ENCODE measurements at regions not wholly inside any gene's neighbourhood (a gene's known extent, or its start where the extent isn't known, plus 50 kb on each side); places are given as distances from the start of the nearest gene placed in this dataset.
A peak's percentile ranks its signal among the peaks of the same experiment; 100 is the strongest.

DNA sequence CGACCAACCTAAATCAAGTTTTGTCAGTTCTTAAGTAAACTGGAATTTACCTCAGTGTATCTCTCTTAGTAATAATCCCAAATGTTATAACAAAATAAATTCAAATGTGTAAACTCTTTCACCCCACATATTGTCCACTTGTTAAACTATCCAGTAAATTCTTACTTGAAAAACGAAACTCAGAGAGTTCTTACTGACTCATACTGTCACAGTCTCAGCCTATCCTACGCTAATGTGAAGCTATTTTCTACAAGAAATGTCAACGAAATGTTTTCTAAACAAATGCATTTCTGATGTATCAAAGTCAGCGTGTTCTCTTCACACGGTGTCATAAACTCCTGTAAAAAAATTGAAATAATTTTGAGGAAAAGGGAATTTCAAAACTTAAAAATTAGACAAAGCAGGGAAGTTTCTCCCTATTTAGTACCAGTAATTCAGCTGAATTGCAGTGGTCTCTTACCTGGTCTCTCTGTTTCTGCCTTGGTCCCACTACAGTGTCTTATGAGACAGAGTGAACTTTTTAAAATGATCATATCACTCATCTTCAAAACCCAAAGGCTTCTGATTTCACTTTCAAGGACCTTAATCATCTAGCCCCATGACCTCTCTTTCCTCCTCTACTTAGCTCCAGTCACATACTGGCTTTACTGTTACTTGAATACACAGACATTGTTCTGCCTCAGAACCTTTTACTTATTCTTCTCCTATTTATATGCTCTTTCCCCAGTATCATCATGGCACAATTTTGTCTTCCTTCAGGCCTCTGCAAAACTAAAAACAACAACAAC is 63.3 kb downstream of the DCAF8L1 start:
- Histone ChIP-seq H3K4me2 (no peak overlapping the region), H3K27ac (no peak overlapping the region), H3F3A (ENCODE audit: low read depth) (no peaks in the 10 kb centered on the region), H3K79me2 (ENCODE audit: low read depth) (no peaks in the 10 kb centered on the region), H3K9me3 (ENCODE audit: low read depth) (no peaks in the 10 kb centered on the region), H3K9ac (no peak overlapping the region), H3K27me3 (no peaks in the 10 kb centered on the region), H3K4me3 (no peak overlapping the region), H2AFZ (replicated peaks) (no peak overlapping the region), H4K20me1 (ENCODE audit: low read depth) (no peaks in the 10 kb centered on the region), H3K4me1 (no peaks in the 10 kb centered on the region), H3K36me3 (no peaks in the 10 kb centered on the region)
- H3K36me3 Mint-ChIP-seq, result no peaks in the 10 kb centered on the region
- no peaks in the 10 kb centered on the region for H3K9me3 Mint-ChIP-seq
- no peaks in the 10 kb centered on the region for H3K4me1 Mint-ChIP-seq
- no peak overlapping the region for H3K4me3 Mint-ChIP-seq
- TF ChIP-seq EZH2phosphoT487 (IDR thresholded peaks at IDR 0.05) (no peak), EZH2 (IDR thresholded peaks at IDR 0.05) (no peak)
- TF ChIP-seq, protein P1, sequence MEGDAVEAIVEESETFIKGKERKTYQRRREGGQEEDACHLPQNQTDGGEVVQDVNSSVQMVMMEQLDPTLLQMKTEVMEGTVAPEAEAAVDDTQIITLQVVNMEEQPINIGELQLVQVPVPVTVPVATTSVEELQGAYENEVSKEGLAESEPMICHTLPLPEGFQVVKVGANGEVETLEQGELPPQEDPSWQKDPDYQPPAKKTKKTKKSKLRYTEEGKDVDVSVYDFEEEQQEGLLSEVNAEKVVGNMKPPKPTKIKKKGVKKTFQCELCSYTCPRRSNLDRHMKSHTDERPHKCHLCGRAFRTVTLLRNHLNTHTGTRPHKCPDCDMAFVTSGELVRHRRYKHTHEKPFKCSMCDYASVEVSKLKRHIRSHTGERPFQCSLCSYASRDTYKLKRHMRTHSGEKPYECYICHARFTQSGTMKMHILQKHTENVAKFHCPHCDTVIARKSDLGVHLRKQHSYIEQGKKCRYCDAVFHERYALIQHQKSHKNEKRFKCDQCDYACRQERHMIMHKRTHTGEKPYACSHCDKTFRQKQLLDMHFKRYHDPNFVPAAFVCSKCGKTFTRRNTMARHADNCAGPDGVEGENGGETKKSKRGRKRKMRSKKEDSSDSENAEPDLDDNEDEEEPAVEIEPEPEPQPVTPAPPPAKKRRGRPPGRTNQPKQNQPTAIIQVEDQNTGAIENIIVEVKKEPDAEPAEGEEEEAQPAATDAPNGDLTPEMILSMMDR (IDR thresholded peaks at IDR 0.05), result no peak
- no peak for DNase-seq (ENCODE audit: low spot score)
- no peaks in the 10 kb centered on the region for H3K27me3 Mint-ChIP-seq (ENCODE audit: insufficient read depth, low read depth)
- H3K27ac Mint-ChIP-seq, result no peak overlapping the region

DNA sequence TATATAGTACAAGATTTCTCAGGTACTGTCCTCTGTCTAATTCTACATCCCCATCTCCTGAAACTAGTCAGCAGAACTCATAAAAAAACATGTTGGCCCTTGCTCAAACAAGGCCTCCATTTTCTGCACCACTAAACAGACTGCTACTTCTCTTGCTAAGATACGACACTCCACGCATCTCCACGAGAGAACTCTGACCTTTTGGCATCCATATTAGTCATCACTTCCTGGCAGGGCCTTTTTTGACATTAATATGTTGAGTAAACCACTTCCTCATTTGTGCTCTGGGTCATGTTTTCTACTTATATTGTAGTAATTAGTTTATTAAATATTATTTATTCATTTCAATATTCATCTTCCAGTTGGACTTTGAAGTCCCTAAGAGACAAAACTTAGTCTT is 65.6 kb downstream of the DCAF8L1 start:
- H3K9me3 Mint-ChIP-seq, result no peaks in the 10 kb centered on the region
- no peaks in the 10 kb centered on the region for H3K27me3 Mint-ChIP-seq (ENCODE audit: insufficient read depth, low read depth)
- Histone ChIP-seq H3K27me3 (no peaks in the 10 kb centered on the region), H3K4me3 (no peak overlapping the region), H4K20me1 (ENCODE audit: low read depth) (no peaks in the 10 kb centered on the region), H3K79me2 (ENCODE audit: low read depth) (no peaks in the 10 kb centered on the region), H3K4me2 (no peak overlapping the region), H3K36me3 (no peaks in the 10 kb centered on the region), H2AFZ (replicated peaks) (no peak overlapping the region), H3K27ac (no peak overlapping the region), H3K9ac (no peak overlapping the region), H3K4me1 (no peaks in the 10 kb centered on the region), H3F3A (ENCODE audit: low read depth) (no peaks in the 10 kb centered on the region), H3K9me3 (ENCODE audit: low read depth) (no peaks in the 10 kb centered on the region)
- no peaks in the 10 kb centered on the region for H3K4me1 Mint-ChIP-seq
- DNase-seq (ENCODE audit: low spot score), result no peak
- H3K36me3 Mint-ChIP-seq, result no peaks in the 10 kb centered on the region
- TF ChIP-seq EZH2phosphoT487 (IDR thresholded peaks at IDR 0.05) (no peak), EZH2 (IDR thresholded peaks at IDR 0.05) (no peak)
- TF ChIP-seq, protein P1 (IDR thresholded peaks at IDR 0.05), result no peak
- peak overlapping the region; percentile 17 for H3K27ac Mint-ChIP-seq
- H3K4me3 Mint-ChIP-seq, result no peak overlapping the region

DNA sequence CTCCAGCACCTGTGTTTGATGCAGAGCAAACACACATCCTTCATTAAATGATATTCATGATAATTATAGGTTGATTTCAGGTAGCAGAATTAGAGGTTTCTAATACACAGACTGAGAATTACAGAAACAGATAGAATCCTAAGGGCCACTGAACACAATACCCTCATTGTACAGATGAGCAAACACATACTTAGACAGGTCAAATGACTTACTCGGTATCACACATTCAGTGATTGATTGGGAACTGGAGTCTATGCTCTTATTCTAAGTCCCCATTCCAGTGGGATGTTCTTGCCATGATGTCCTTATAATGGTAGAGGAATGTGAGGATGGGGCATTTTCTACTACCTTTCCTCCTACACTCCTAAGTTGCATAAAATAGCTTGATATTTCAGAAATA is 70.8 kb downstream of the DCAF8L1 start:
- Mint-ChIP-seq H3K9me3 (no peaks in the 10 kb centered on the region), H3K4me3 (no peak overlapping the region), H3K4me1 (no peaks in the 10 kb centered on the region), H3K27ac (no peak overlapping the region), H3K27me3 (ENCODE audit: insufficient read depth, low read depth) (no peaks in the 10 kb centered on the region), H3K36me3 (no peaks in the 10 kb centered on the region)
- Histone ChIP-seq H3K27me3 (no peaks in the 10 kb centered on the region), H3K9ac (no peak overlapping the region), H3K4me3 (no peak overlapping the region), H3K9me3 (ENCODE audit: low read depth) (no peaks in the 10 kb centered on the region), H3K4me1 (no peaks in the 10 kb centered on the region), H4K20me1 (ENCODE audit: low read depth) (no peaks in the 10 kb centered on the region), H3F3A (ENCODE audit: low read depth) (no peaks in the 10 kb centered on the region), H3K27ac (no peak overlapping the region), H3K36me3 (no peaks in the 10 kb centered on the region), H2AFZ (replicated peaks) (no peak overlapping the region), H3K79me2 (ENCODE audit: low read depth) (no peaks in the 10 kb centered on the region), H3K4me2 (no peak overlapping the region)
- TF ChIP-seq EZH2phosphoT487 (IDR thresholded peaks at IDR 0.05) (no peak), EZH2 (IDR thresholded peaks at IDR 0.05) (no peak)
- TF ChIP-seq, protein P1 (IDR thresholded peaks at IDR 0.05), result no peak
- no peak for DNase-seq (ENCODE audit: low spot score)
